Stomach (tissue), 4 donors: ENCODE measurements at regions not wholly inside any gene's neighbourhood (a gene's known extent, or its start where the extent isn't known, plus 50 kb on each side); places are given as distances from the start of the nearest gene placed in this dataset.

Experiments used
- POLR2A ChIP-seq, 4 donors: fragments of 450-650 bp; IDR thresholded peaks; one replicate each; pipeline ENCODE4 v1.6.1; 2016; ENCODE audit warnings: antibody characterized with exemption in 4 of 4, control low read depth in 2 of 4, mild to moderate bottlenecking in 1 of 4, moderate library complexity in 1 of 4
- TF ChIP-seq, protein P1 (sequence below), 7 experiments: fragments of 450-650 bp in 4 of 7; fragments of 200-600 bp in 3 of 7; sonication (generic) in 3 of 7; IDR thresholded peaks; one replicate each; pipeline ENCODE4 v1.5.1; 2016 to 2019; ENCODE audit warnings: antibody characterized with exemption in 7 of 7, control low read depth in 2 of 7, mild to moderate bottlenecking in 1 of 7

DNA sequence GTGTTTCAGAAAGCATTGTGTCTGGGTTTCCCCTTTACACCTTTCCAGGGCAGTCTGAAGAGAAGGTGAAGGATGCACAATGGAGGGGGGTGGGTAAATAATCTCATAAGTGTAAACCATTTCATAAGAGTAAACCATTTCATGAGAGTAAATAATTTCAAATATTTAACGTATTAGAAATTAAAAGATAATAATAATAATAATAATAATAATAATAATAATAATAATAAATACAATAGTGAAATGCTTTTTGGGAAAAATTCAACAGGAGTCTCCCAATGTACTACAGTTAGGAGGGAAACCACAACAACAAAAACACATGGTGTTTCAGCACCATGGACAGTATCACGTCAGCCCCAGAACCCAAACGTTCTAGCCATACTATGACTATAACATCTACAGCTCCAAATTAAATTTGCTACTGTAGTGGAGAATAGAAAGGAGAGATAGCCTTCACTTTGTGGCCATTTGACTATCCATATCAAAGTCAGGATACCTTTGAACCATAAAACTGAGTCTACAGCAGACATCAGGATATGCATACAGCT lies 691.8 kb downstream of the BCL11B start:
- TF ChIP-seq, protein P1, sequence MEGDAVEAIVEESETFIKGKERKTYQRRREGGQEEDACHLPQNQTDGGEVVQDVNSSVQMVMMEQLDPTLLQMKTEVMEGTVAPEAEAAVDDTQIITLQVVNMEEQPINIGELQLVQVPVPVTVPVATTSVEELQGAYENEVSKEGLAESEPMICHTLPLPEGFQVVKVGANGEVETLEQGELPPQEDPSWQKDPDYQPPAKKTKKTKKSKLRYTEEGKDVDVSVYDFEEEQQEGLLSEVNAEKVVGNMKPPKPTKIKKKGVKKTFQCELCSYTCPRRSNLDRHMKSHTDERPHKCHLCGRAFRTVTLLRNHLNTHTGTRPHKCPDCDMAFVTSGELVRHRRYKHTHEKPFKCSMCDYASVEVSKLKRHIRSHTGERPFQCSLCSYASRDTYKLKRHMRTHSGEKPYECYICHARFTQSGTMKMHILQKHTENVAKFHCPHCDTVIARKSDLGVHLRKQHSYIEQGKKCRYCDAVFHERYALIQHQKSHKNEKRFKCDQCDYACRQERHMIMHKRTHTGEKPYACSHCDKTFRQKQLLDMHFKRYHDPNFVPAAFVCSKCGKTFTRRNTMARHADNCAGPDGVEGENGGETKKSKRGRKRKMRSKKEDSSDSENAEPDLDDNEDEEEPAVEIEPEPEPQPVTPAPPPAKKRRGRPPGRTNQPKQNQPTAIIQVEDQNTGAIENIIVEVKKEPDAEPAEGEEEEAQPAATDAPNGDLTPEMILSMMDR (IDR thresholded peaks at IDR 0.05): no peak
- TF ChIP-seq POLR2A (IDR thresholded peaks at IDR 0.05): no peak
